ENCODE measurements at regions not wholly inside any gene's neighbourhood (a gene's known extent, or its start where the extent isn't known, plus 50 kb on each side); places are given as distances from the start of the nearest gene placed in this dataset.

GRCh38 chr3:72137865-72138861 is 353.2 kb upstream of the PROK2 start:
- no peak for DNase-seq (ENCODE audit: low spot score in 2 of 2)
- H3K36me3 Mint-ChIP-seq = no peaks in the 10 kb centered on the region
- no peak overlapping the region for H3K27ac Mint-ChIP-seq
- peak overlapping the region; percentile 3 for H3K4me3 Mint-ChIP-seq
- H3K4me1 Mint-ChIP-seq = peaks cover 13% of the 10 kb centered on the region
- H3K9me3 Mint-ChIP-seq = no peaks in the 10 kb centered on the region
- peak; percentile 80 for ATAC-seq

DNA sequence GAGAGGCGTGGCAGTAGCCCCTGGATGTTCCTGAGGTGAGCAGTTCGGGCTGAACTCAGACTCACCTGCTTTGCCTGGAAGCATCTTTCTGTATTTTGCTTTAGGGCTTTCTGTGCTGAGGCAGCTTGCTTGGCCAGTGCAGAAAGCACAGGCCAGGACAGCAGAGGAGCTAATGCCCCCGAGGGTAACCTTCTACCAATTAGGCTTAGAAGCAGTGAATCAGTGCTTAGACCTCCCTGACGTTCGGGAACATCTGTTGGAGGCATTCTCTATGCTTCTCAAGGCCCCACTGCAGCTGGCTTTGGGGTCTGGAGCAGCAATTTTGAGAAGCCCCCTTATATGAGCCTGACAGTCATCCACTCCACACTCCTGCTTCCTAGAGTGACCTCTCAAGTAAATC is 350.7 kb upstream of the PROK2 start:
- Mint-ChIP-seq H3K4me1 (peaks cover 13% of the 10 kb centered on the region), H3K27ac (peak overlapping the region; percentile 55), H3K4me3 (peak overlapping the region; percentile 55), H3K36me3 (no peaks in the 10 kb centered on the region), H3K9me3 (no peaks in the 10 kb centered on the region)
- DNase-seq (ENCODE audit: low spot score in 2 of 2) (no peak), ATAC-seq (no peak)

DNA sequence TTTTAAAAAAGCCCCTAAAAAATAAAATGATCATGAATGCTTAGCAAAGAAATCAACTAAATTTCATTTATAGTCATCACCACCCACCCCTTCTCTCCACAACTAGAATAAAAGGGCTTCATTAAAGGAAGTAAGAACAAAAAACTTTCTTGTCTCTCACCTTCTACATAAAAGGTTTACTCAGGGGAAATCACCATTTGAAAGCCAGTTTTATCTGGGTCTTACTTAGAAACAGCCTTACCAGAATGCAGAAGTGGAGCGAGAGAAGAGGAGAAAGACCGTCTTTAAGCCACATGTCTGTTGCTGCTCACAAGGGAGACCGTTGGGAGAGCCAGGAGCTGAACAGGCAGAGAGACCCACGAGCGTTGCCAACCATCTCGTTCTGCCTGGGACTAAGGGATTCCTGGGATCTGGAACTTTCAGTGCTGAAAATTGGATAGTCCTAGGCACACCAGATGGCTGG is 350.1 kb upstream of the PROK2 start:
- DNase-seq (ENCODE audit: low spot score in 2 of 2) = no peak
- peaks cover 13% of the 10 kb centered on the region for H3K4me1 Mint-ChIP-seq
- no peaks in the 10 kb centered on the region for H3K36me3 Mint-ChIP-seq
- H3K9me3 Mint-ChIP-seq = no peaks in the 10 kb centered on the region
- ATAC-seq = peak; percentile 61
- H3K27ac Mint-ChIP-seq = peak overlapping the region; percentile 55
- peak overlapping the region; percentile 55 for H3K4me3 Mint-ChIP-seq

DNA sequence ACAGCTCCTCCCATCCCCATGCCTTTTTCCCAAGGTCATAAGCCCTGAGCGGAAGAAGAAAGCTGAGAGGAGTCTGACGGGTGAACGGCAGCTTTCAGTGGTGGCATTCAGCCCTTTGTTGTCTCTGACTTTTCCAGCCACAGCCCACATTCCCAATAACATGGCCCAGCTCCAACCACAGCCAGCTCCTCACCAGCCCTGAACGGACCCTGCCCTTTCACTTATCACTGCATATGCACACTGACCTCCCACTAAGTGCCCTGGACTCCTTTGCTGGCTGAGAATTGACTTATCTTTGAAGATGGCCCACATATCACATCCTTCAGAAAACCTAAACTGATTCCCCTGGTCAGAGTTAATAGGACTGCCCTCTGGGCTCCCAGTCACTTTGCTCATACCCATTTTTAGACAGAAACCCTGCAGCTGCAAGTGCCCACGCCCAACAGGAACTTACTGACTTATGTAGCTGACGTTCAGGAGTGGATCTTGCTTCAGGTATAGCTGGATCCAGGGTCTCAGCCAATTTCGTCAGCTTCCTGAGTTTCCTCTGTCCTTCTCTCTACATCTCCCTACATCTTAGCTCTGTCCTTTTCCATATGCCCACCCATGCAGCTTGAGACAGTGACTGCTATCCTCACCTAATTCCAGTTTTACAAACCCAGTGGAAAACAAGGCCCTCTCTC is 348.5 kb upstream of the PROK2 start:
- Mint-ChIP-seq H3K4me1 (peaks cover 13% of the 10 kb centered on the region), H3K27ac (no peak overlapping the region), H3K4me3 (no peak overlapping the region), H3K9me3 (no peaks in the 10 kb centered on the region), H3K36me3 (no peaks in the 10 kb centered on the region)
- ATAC-seq (no peak), DNase-seq (ENCODE audit: low spot score in 2 of 2) (no peak)

DNA sequence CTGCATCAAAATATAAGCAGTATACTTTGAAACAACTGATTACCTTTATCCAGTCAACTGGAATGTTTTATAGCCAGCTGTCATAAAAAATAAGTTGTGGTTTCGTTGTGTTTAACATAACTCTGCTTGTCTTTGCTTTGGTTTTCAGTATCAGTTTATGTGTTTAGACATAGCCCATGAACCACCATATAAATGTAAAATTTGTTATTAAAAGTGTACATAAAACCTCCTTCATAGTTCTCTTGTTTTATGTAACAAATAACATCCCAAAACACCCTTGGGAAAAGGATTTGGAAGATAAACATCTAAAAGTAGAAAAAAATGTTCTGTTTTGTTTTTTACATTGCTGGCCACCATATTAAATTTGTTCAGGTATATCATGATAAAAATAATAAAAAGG is 347.0 kb upstream of the PROK2 start:
- Mint-ChIP-seq H3K4me3 (no peak overlapping the region), H3K4me1 (peaks cover 13% of the 10 kb centered on the region), H3K9me3 (no peaks in the 10 kb centered on the region), H3K27ac (no peak overlapping the region), H3K36me3 (no peaks in the 10 kb centered on the region)
- DNase-seq (ENCODE audit: low spot score in 2 of 2) = no peak
- no peak for ATAC-seq

DNA sequence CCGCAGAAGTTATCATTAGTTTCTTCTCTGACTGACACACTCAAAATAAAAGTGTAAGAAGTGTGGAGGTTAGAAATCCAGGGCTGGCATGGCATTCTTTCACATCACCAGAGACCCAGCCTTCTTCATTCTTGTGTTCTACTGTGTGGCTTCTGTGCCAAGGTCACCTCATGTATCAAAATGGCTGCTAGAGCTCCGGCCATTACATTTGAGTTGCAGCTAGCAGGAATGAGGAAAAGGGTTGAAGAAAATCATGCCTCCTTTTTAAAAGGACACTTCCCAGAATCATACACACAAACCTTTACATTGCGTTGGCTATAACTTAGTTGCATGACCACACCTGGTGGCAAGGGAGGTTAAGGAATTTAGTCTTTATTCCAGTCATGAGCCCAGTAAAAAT is 345.6 kb upstream of the PROK2 start:
- H3K4me3 Mint-ChIP-seq = no peak overlapping the region
- DNase-seq (ENCODE audit: low spot score in 2 of 2) (no peak), ATAC-seq (no peak)
- no peaks in the 10 kb centered on the region for H3K36me3 Mint-ChIP-seq
- H3K4me1 Mint-ChIP-seq = peaks cover 13% of the 10 kb centered on the region
- no peaks in the 10 kb centered on the region for H3K9me3 Mint-ChIP-seq
- no peak overlapping the region for H3K27ac Mint-ChIP-seq

- H3K27ac Mint-ChIP-seq = no peak overlapping the region
- no peak overlapping the region for H3K4me3 Mint-ChIP-seq
- ATAC-seq (no peak), DNase-seq (ENCODE audit: low spot score in 2 of 2) (no peak)
- peaks cover 4% of the 10 kb centered on the region for H3K4me1 Mint-ChIP-seq
- H3K36me3 Mint-ChIP-seq = no peaks in the 10 kb centered on the region
- no peaks in the 10 kb centered on the region for H3K9me3 Mint-ChIP-seq
Measured at GRCh38 chr3:72129501-72130094, 344.6 kb upstream of the PROK2 start.

- no peak overlapping the region for H3K27ac Mint-ChIP-seq
- no peak for ATAC-seq
- no peaks in the 10 kb centered on the region for H3K36me3 Mint-ChIP-seq
- H3K9me3 Mint-ChIP-seq = no peaks in the 10 kb centered on the region
- no peak for DNase-seq (ENCODE audit: low spot score in 2 of 2)
- peaks cover 6% of the 10 kb centered on the region for H3K4me1 Mint-ChIP-seq
- H3K4me3 Mint-ChIP-seq = no peak overlapping the region
Measured at GRCh38 chr3:72128921-72129320, 344.0 kb upstream of the PROK2 start.

- peaks cover 10% of the 10 kb centered on the region for H3K4me1 Mint-ChIP-seq
- ATAC-seq = peak; percentile 44
- DNase-seq (ENCODE audit: low spot score in 2 of 2) = no peak
- no peak overlapping the region for H3K27ac Mint-ChIP-seq
- H3K36me3 Mint-ChIP-seq = no peaks in the 10 kb centered on the region
- H3K9me3 Mint-ChIP-seq = no peaks in the 10 kb centered on the region
- H3K4me3 Mint-ChIP-seq = no peak overlapping the region
Measured at GRCh38 chr3:72127844-72128243, 342.9 kb upstream of the PROK2 start.

DNA sequence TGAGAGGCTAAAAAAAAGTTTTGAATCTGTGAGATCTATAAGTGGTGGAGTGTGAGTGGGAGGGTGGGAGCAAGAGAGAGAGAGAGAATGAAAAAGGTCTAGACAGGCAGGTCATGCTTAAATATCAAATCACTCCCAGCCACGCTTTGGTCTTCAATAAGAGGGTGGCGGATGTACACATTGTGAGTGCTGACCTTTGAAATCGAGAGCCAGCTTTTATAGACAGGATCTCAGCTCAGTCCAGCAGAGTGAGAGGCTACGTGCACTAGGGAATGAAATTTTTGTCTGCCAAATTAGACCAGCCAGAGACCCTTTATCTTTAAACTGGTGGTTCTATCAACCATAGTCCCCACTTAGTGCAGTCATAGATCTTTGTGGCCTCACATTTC is 342.3 kb upstream of the PROK2 start:
- DNase-seq (ENCODE audit: low spot score in 2 of 2) (no peak), ATAC-seq (no peak)
- H3K36me3 Mint-ChIP-seq = no peaks in the 10 kb centered on the region
- no peak overlapping the region for H3K4me3 Mint-ChIP-seq
- H3K4me1 Mint-ChIP-seq = peaks cover 10% of the 10 kb centered on the region
- H3K27ac Mint-ChIP-seq = no peak overlapping the region
- no peaks in the 10 kb centered on the region for H3K9me3 Mint-ChIP-seq

- DNase-seq (ENCODE audit: low spot score in 2 of 2) (no peak), ATAC-seq (no peak)
- no peak overlapping the region for H3K27ac Mint-ChIP-seq
- no peaks in the 10 kb centered on the region for H3K36me3 Mint-ChIP-seq
- no peak overlapping the region for H3K4me3 Mint-ChIP-seq
- H3K9me3 Mint-ChIP-seq = no peaks in the 10 kb centered on the region
- peaks cover 10% of the 10 kb centered on the region for H3K4me1 Mint-ChIP-seq
Measured at GRCh38 chr3:72126441-72127223, 341.7 kb upstream of the PROK2 start.

DNA sequence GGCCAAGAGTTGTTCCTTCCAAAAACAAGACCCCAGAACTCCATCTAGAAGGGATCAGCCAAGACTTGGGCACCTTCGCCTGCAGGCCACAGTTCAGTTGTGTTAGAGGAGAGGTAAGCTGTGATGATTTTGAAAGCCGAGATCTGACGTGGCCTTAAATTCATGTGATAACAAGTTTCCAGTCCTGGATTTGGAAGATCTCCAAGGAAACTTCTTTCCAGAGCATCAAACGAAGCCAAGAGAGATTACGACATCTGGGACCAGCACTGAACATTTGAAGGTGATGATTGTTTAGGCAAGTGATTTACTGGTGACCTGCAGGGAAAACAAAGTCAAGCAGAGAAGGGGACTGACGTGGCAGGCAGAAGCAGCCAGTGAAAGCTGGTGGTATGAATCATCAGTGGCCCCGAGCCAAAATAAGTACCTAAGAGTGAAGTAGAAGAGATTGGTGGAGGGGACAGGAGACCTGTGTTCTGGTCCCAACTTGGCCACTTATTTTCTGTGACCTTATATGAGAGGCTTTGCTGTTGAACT is 339.0 kb upstream of the PROK2 start:
- no peak overlapping the region for H3K4me3 Mint-ChIP-seq
- peak in 1 of 2 donors; percentile 62 for DNase-seq (ENCODE audit: low spot score in 2 of 2)
- ATAC-seq = peak; percentile 71
- H3K9me3 Mint-ChIP-seq = no peaks in the 10 kb centered on the region
- H3K27ac Mint-ChIP-seq = no peak overlapping the region
- peaks cover 10% of the 10 kb centered on the region for H3K4me1 Mint-ChIP-seq
- no peaks in the 10 kb centered on the region for H3K36me3 Mint-ChIP-seq

GRCh38 chr3:72120806-72121778 is 336.1 kb upstream of the PROK2 start:
- ATAC-seq (no peak), DNase-seq (ENCODE audit: low spot score in 2 of 2) (no peak)
- Mint-ChIP-seq H3K9me3 (no peaks in the 10 kb centered on the region), H3K36me3 (no peaks in the 10 kb centered on the region), H3K27ac (no peak overlapping the region), H3K4me3 (no peak overlapping the region), H3K4me1 (peaks cover 10% of the 10 kb centered on the region)

- DNase-seq (ENCODE audit: low spot score in 2 of 2) (no peak), ATAC-seq (no peak)
- Mint-ChIP-seq H3K4me1 (peaks cover 10% of the 10 kb centered on the region), H3K4me3 (no peak overlapping the region), H3K36me3 (no peaks in the 10 kb centered on the region), H3K9me3 (no peaks in the 10 kb centered on the region), H3K27ac (no peak overlapping the region)
Measured at GRCh38 chr3:72120039-72120438, 335.1 kb upstream of the PROK2 start.
